ENCODE measurements at regions not wholly inside any gene's neighbourhood (a gene's known extent, or its start where the extent isn't known, plus 50 kb on each side); places are given as distances from the start of the nearest gene placed in this dataset.

- TF ChIP-seq SMC3 (IDR thresholded peaks at IDR 0.05; ENCODE audit: borderline replicate concordance, low read length) (no peak), RAD21 (IDR thresholded peaks at IDR 0.05; ENCODE audit: insufficient read depth, low read depth, low read length) (no peak)
- TF ChIP-seq, protein P1, sequence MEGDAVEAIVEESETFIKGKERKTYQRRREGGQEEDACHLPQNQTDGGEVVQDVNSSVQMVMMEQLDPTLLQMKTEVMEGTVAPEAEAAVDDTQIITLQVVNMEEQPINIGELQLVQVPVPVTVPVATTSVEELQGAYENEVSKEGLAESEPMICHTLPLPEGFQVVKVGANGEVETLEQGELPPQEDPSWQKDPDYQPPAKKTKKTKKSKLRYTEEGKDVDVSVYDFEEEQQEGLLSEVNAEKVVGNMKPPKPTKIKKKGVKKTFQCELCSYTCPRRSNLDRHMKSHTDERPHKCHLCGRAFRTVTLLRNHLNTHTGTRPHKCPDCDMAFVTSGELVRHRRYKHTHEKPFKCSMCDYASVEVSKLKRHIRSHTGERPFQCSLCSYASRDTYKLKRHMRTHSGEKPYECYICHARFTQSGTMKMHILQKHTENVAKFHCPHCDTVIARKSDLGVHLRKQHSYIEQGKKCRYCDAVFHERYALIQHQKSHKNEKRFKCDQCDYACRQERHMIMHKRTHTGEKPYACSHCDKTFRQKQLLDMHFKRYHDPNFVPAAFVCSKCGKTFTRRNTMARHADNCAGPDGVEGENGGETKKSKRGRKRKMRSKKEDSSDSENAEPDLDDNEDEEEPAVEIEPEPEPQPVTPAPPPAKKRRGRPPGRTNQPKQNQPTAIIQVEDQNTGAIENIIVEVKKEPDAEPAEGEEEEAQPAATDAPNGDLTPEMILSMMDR (IDR thresholded peaks at IDR 0.05 in 2 of 3, conservative IDR thresholded peaks at IDR 0.05 in 1 of 3; ENCODE audit: control insufficient read depth in 2 of 3, extremely low read depth in 1 of 3, insufficient read depth in 1 of 3, low read depth in 3 of 3, low read length in 3 of 3): no peak
Observed at GRCh38 chr5:74333430-74333829, 307.1 kb downstream of the ENC1 start.
